ENCODE measurements at regions not wholly inside any gene's neighbourhood (a gene's known extent, or its start where the extent isn't known, plus 50 kb on each side); places are given as distances from the start of the nearest gene placed in this dataset.
"Not testable (repeated sequence)": the region's sequence is repeated elsewhere in the genome, so short reads cannot be mapped to it uniquely, and the experiment has no call there.

- Histone ChIP-seq H3K4me1 (no peaks in the 10 kb centered on the region), H3K9me3 (no peaks in the 10 kb centered on the region), H3K36me3 (no peaks in the 10 kb centered on the region), H3K4me3 (no peak overlapping the region), H3K27me3 (no peaks in the 10 kb centered on the region), H3K27ac (no peak overlapping the region)
- intact Hi-C loops (cut with DNase I), result no loop called here
- TF ChIP-seq POLR2AphosphoS5 (IDR thresholded peaks at IDR 0.05) (no peak), EP300 (IDR thresholded peaks at IDR 0.05) (no peak)
- no peak for DNase-seq
Observed at GRCh38 chr10:108338146-108338545, 1173.6 kb upstream of the SORCS1 start.

- DNase-seq, result no peak
- Histone ChIP-seq H3K27me3 (no peaks in the 10 kb centered on the region), H3K9me3 (no peaks in the 10 kb centered on the region), H3K4me1 (no peaks in the 10 kb centered on the region), H3K27ac (no peak overlapping the region), H3K4me3 (no peak overlapping the region), H3K36me3 (no peaks in the 10 kb centered on the region)
- intact Hi-C loops (cut with DNase I), result no loop called here
- no peak for TF ChIP-seq EP300 (IDR thresholded peaks at IDR 0.05)
- TF ChIP-seq POLR2A (IDR thresholded peaks at IDR 0.05), result no peak
- TF ChIP-seq POLR2AphosphoS5 (IDR thresholded peaks at IDR 0.05), result no peak
- no peak for TF ChIP-seq CTCF (IDR thresholded peaks at IDR 0.05)
Observed at GRCh38 chr10:108336836-108337235, 1172.3 kb upstream of the SORCS1 start.

GRCh38 chr10:108327706-108328105 is 1163.2 kb upstream of the SORCS1 start:
- Histone ChIP-seq H3K27me3 (no peaks in the 10 kb centered on the region), H3K36me3 (no peaks in the 10 kb centered on the region), H3K27ac (no peak overlapping the region), H3K4me3 (no peak overlapping the region), H3K9me3 (no peaks in the 10 kb centered on the region), H3K4me1 (no peaks in the 10 kb centered on the region)
- intact Hi-C loops (cut with DNase I), result no loop called here
- 91 to 92% methylated on average over 3 of the region's 3 CpGs for WGBS, 2 donors
- TF ChIP-seq CTCF (IDR thresholded peaks at IDR 0.05) (no peak), POLR2AphosphoS5 (IDR thresholded peaks at IDR 0.05) (no peak), POLR2A (IDR thresholded peaks at IDR 0.05) (no peak), EP300 (IDR thresholded peaks at IDR 0.05) (no peak)
- no peak for DNase-seq

- H3K36me3 ChIP-seq, result no peaks in the 10 kb centered on the region
- 56 to 88% methylated on average over 3 of the region's 3 CpGs for WGBS, 2 donors
- H3K4me3 ChIP-seq, result no peak overlapping the region
- no peaks in the 10 kb centered on the region for H3K4me1 ChIP-seq
- no peak for DNase-seq
- H3K9me3 ChIP-seq, result no peaks in the 10 kb centered on the region
- no peak overlapping the region for H3K27ac ChIP-seq
- TF ChIP-seq POLR2AphosphoS5 (IDR thresholded peaks at IDR 0.05), result no peak
- no peak for TF ChIP-seq POLR2A (IDR thresholded peaks at IDR 0.05)
- TF ChIP-seq CTCF (IDR thresholded peaks at IDR 0.05), result no peak
- TF ChIP-seq EP300 (IDR thresholded peaks at IDR 0.05), result no peak
- H3K27me3 ChIP-seq, result no peaks in the 10 kb centered on the region
- intact Hi-C loops (cut with DNase I), result no loop called here
Observed at GRCh38 chr10:108323274-108323798, 1158.8 kb upstream of the SORCS1 start.

- TF ChIP-seq POLR2A (IDR thresholded peaks at IDR 0.05) (no peak), CTCF (IDR thresholded peaks at IDR 0.05) (no peak), POLR2AphosphoS5 (IDR thresholded peaks at IDR 0.05) (no peak), EP300 (IDR thresholded peaks at IDR 0.05) (no peak)
- Histone ChIP-seq H3K36me3 (no peaks in the 10 kb centered on the region), H3K4me1 (no peaks in the 10 kb centered on the region), H3K27ac (no peak overlapping the region), H3K27me3 (no peaks in the 10 kb centered on the region), H3K9me3 (no peaks in the 10 kb centered on the region), H3K4me3 (no peak overlapping the region)
- WGBS, 2 donors, result 20 to 65% methylated on average over 6 of the region's 6 CpGs
- DNase-seq, result no peak
- intact Hi-C loops (cut with DNase I), result no loop called here
Observed at GRCh38 chr10:108319434-108320222, 1155.1 kb upstream of the SORCS1 start.

- H3K4me1 ChIP-seq; H3K27ac ChIP-seq; H3K9me3 ChIP-seq; H3K36me3 ChIP-seq; DNase-seq; intact Hi-C loops (cut with DNase I); H3K4me3 ChIP-seq; H3K27me3 ChIP-seq: not testable (repeated sequence)
- 49 to 91% methylated on average over 18 to 19 of the region's 25 CpGs for WGBS, 2 donors
Observed at GRCh38 chr10:108315636-108316035, 1151.1 kb upstream of the SORCS1 start.
